H9 (cell line): ENCODE measurements at regions not wholly inside any gene's neighbourhood (a gene's known extent, or its start where the extent isn't known, plus 50 kb on each side); places are given as distances from the start of the nearest gene placed in this dataset.

ENCODE experiments used
- DNase-seq: peaks from one replicate; pipeline ENCODE4 v3.0.0-alpha.2; 2017
- H2AFZ ChIP-seq: one replicate; pipeline ENCODE4 v1.6.1; 2013; ENCODE audit warnings: mild to moderate bottlenecking, low read length, control low read depth, moderate library complexity
- H2AK5ac ChIP-seq: 2 replicates; pipeline ENCODE4 v1.6.1; 2013; ENCODE audit warnings: low read length, control low read depth, mixed read lengths; ENCODE audit not compliant: insufficient read length
- H2BK120ac ChIP-seq: one replicate; pipeline ENCODE4 v1.6.1; 2013; ENCODE audit warnings: low read depth, mild to moderate bottlenecking, low read length, control low read depth, inconsistent platforms; ENCODE audit not compliant: poor library complexity, severe bottlenecking
- H2BK12ac ChIP-seq: 2 replicates; pipeline ENCODE4 v1.6.1; 2013; ENCODE audit warnings: low read length, control low read depth, mixed read lengths, low read depth; ENCODE audit not compliant: insufficient read length
- H2BK15ac ChIP-seq: 2 replicates; pipeline ENCODE4 v1.6.1; 2013; ENCODE audit warnings: low read depth, low read length, control low read depth
- H2BK20ac ChIP-seq: one replicate; pipeline ENCODE4 v1.6.1; 2013; ENCODE audit warnings: low read depth, mild to moderate bottlenecking, low read length, control low read depth, inconsistent platforms; ENCODE audit not compliant: poor library complexity, severe bottlenecking
- H2BK5ac ChIP-seq: 2 replicates; pipeline ENCODE4 v1.6.1; 2013; ENCODE audit warnings: low read length, control low read depth, mixed read lengths; ENCODE audit not compliant: insufficient read length
- H3K14ac ChIP-seq: 2 replicates; pipeline ENCODE4 v1.6.1; 2013; ENCODE audit warnings: low read length, control low read depth; ENCODE audit not compliant: insufficient read depth
- H3K18ac ChIP-seq: 2 replicates; pipeline ENCODE4 v1.6.1; 2013; ENCODE audit warnings: low read depth, mild to moderate bottlenecking, mixed read lengths, low read length, control low read depth; ENCODE audit not compliant: insufficient read length
- H3K23ac ChIP-seq: 2 replicates; pipeline ENCODE4 v1.6.1; 2013; ENCODE audit warnings: low read length, control low read depth, mixed read lengths, low read depth; ENCODE audit not compliant: insufficient read length
- H3K23me2 ChIP-seq: 2 replicates; pipeline ENCODE4 v1.6.1; 2013; ENCODE audit warnings: low read depth, mild to moderate bottlenecking, mixed read lengths, low read length, control low read depth; ENCODE audit not compliant: insufficient read length, poor library complexity, severe bottlenecking
- H3K27ac ChIP-seq: 2 replicates; pipeline ENCODE4 v1.5.1; 2013; ENCODE audit warnings: low read length, control low read depth, mixed read lengths, low read depth; ENCODE audit not compliant: insufficient read length
- H3K27me3 ChIP-seq: 2 replicates; pipeline ENCODE4 v1.6.1; 2013; ENCODE audit warnings: low read length, control low read depth, inconsistent platforms; ENCODE audit not compliant: insufficient read depth
- H3K4ac ChIP-seq: 2 replicates; pipeline ENCODE4 v1.6.1; 2013; ENCODE audit warnings: low read depth, mild to moderate bottlenecking, control low read depth, inconsistent platforms, low read length, moderate library complexity
- H3K4me1 ChIP-seq: 2 replicates; pipeline ENCODE4 v1.6.1; 2013; ENCODE audit warnings: low read length, control low read depth, inconsistent platforms; ENCODE audit not compliant: insufficient read depth
- H3K4me2 ChIP-seq: 2 replicates; pipeline ENCODE4 v1.6.1; 2013; ENCODE audit warnings: low read length, control low read depth, mixed read lengths; ENCODE audit not compliant: insufficient read length, insufficient read depth
- H3K56ac ChIP-seq: 2 replicates; pipeline ENCODE4 v1.6.1; 2013; ENCODE audit warnings: low read depth, mild to moderate bottlenecking, mixed read lengths, low read length, control low read depth; ENCODE audit not compliant: insufficient read length
- H3K79me1 ChIP-seq: 2 replicates; pipeline ENCODE4 v1.6.1; 2013; ENCODE audit warnings: low read depth, mild to moderate bottlenecking, moderate library complexity, low read length, control low read depth, inconsistent platforms; ENCODE audit not compliant: insufficient read depth, poor library complexity, severe bottlenecking
- H3K79me2 ChIP-seq: 2 replicates; pipeline ENCODE4 v1.6.1; 2013; ENCODE audit warnings: low read length, control low read depth, inconsistent platforms; ENCODE audit not compliant: insufficient read depth
- H3K9ac ChIP-seq: 2 replicates; pipeline ENCODE4 v1.6.1; 2013; ENCODE audit warnings: low read length, control low read depth, mixed read lengths; ENCODE audit not compliant: insufficient read length; ENCODE audit errors: extremely low read depth
- H3K9me3 ChIP-seq: one replicate; pipeline ENCODE4 v1.6.1; 2013; ENCODE audit warnings: low read depth, low read length, inconsistent platforms; ENCODE audit not compliant: control insufficient read depth
- H3T11ph ChIP-seq: one replicate; pipeline ENCODE4 v1.6.1; 2013; ENCODE audit warnings: mild to moderate bottlenecking, low read length, control low read depth, inconsistent platforms
- H4K20me1 ChIP-seq: one replicate; pipeline ENCODE4 v1.6.1; 2013; ENCODE audit not compliant: control insufficient read depth, insufficient read length, insufficient read depth
- H4K5ac ChIP-seq: 2 replicates; pipeline ENCODE4 v1.6.1; 2013; ENCODE audit warnings: low read depth, mild to moderate bottlenecking, mixed read lengths, low read length, control low read depth; ENCODE audit not compliant: insufficient read length
- H4K8ac ChIP-seq: replicated peaks from 2 replicates; pipeline ENCODE4 v1.6.1; 2013; ENCODE audit warnings: low read length, control low read depth, mixed read lengths, low read depth; ENCODE audit not compliant: insufficient read length
- H4K91ac ChIP-seq: 2 replicates; pipeline ENCODE4 v1.6.1; 2013; ENCODE audit warnings: low read depth, mild to moderate bottlenecking, moderate library complexity, mixed read lengths, low read length, control low read depth; ENCODE audit not compliant: insufficient read length
- H3K27ac Mint-ChIP-seq, 3 experiments: 2 replicates in 2 of 3; 3 replicates in 1 of 3; pipeline ENCODE4 v1.8.0; 2020 to 2021; ENCODE audit warnings: mixed read lengths in 3 of 3, mild to moderate bottlenecking in 1 of 3, moderate library complexity in 1 of 3
- H3K27me3 Mint-ChIP-seq: 2 replicates; pipeline ENCODE4 v1.8.0; 2021; ENCODE audit warnings: low read depth, mild to moderate bottlenecking, moderate library complexity, mixed read lengths
- H3K36me3 Mint-ChIP-seq, 3 experiments: 2 replicates in 2 of 3; 3 replicates in 1 of 3; pipeline ENCODE4 v1.8.0; 2020 to 2021; ENCODE audit warnings: low read depth in 3 of 3, mixed read lengths in 3 of 3; ENCODE audit not compliant: insufficient read depth in 1 of 3
- H3K4me1 Mint-ChIP-seq, 2 experiments: 2 replicates each; pipeline ENCODE4 v1.8.0; 2020; ENCODE audit warnings: mixed read lengths in 2 of 2
- H3K4me3 Mint-ChIP-seq, 2 experiments: 2 replicates in 1 of 2; 3 replicates in 1 of 2; pipeline ENCODE4 v1.8.0; 2020 to 2021; ENCODE audit warnings: mild to moderate bottlenecking in 2 of 2, mixed read lengths in 2 of 2, moderate library complexity in 1 of 2
- H3K9me3 Mint-ChIP-seq, 2 experiments: 2 replicates in 1 of 2; 3 replicates in 1 of 2; pipeline ENCODE4 v1.8.0; 2020; ENCODE audit warnings: mild to moderate bottlenecking in 2 of 2, mixed read lengths in 2 of 2, moderate library complexity in 1 of 2
- WGBS: extraction: QIAGEN DNeasy Blood & Tissue Kit; methylation state at CpG from one replicate; pipeline ENCODE4 v1.1.7; 2013; ENCODE audit warnings: missing lambda C conversion rate, low lambda C conversion rate, mixed read lengths; ENCODE audit not compliant: insufficient read length; ENCODE audit errors: extremely low coverage; 5-methylcytosine and 5-hydroxymethylcytosine counted together
- TF ChIP-seq, protein P1 (sequence below): fragments of 200-600 bp; sonication (generic); conservative IDR thresholded peaks from 3 replicates; pipeline ENCODE4 v1.8.0; 2021; ENCODE audit warnings: antibody characterized with exemption, mild to moderate bottlenecking

DNA sequence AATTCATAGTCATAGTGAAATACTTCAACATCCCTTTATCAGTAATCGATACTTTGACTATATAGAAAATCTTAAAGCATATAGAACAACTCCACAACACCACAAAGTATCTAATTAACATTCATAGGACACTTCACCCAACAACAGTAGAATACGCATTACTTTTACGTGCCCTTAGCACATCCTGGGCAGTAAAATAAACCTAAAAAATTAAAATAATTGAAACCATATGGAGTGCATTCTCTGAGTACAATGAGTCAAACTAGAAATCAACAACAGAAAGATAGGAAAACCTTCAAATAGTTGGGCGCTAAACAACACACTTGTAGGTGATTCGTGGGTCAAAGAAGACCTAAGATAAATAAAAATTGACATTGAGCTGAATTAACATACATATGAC, 442.9 kb downstream of the SUCLG1 start:
- Histone ChIP-seq H2BK12ac (no peak overlapping the region), H3K79me2 (no peaks in the 10 kb centered on the region), H4K8ac (no peak overlapping the region), H3K9ac (no peak overlapping the region), H2BK15ac (no peak overlapping the region), H3K9me3 (no peaks in the 10 kb centered on the region), H3K56ac (no peak overlapping the region), H3K14ac (no peak overlapping the region), H4K5ac (no peak overlapping the region), H4K20me1 (no peaks in the 10 kb centered on the region), H2AFZ (no peak overlapping the region), H3K4me2 (no peak overlapping the region), H3K27ac (no peak overlapping the region), H3K4me1 (no peaks in the 10 kb centered on the region), H3K79me1 (no peaks in the 10 kb centered on the region), H3K27me3 (no peaks in the 10 kb centered on the region), H3T11ph (no peak overlapping the region), H4K91ac (no peak overlapping the region), H2AK5ac (no peak overlapping the region), H2BK5ac (no peak overlapping the region), H3K23me2 (no peaks in the 10 kb centered on the region), H3K23ac (no peak overlapping the region), H3K18ac (no peak overlapping the region), H3K4ac (no peak overlapping the region), H2BK20ac (no peak overlapping the region), H2BK120ac (no peak overlapping the region)
- Mint-ChIP-seq H3K9me3 (peaks cover 0 to 5% of the 10 kb centered on the region in 2 experiments; a peak in 2 of 5 replicates), H3K27me3 (no peaks in the 10 kb centered on the region), H3K27ac (no peak overlapping the region), H3K4me1 (no peaks in the 10 kb centered on the region), H3K4me3 (no peak overlapping the region), H3K36me3 (peaks cover 0 to 5% (median 0%) of the 10 kb centered on the region in 3 experiments; a peak in 1 of 7 replicates)
- TF ChIP-seq, protein P1, sequence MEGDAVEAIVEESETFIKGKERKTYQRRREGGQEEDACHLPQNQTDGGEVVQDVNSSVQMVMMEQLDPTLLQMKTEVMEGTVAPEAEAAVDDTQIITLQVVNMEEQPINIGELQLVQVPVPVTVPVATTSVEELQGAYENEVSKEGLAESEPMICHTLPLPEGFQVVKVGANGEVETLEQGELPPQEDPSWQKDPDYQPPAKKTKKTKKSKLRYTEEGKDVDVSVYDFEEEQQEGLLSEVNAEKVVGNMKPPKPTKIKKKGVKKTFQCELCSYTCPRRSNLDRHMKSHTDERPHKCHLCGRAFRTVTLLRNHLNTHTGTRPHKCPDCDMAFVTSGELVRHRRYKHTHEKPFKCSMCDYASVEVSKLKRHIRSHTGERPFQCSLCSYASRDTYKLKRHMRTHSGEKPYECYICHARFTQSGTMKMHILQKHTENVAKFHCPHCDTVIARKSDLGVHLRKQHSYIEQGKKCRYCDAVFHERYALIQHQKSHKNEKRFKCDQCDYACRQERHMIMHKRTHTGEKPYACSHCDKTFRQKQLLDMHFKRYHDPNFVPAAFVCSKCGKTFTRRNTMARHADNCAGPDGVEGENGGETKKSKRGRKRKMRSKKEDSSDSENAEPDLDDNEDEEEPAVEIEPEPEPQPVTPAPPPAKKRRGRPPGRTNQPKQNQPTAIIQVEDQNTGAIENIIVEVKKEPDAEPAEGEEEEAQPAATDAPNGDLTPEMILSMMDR, result no peak
- no CpG with 5 or more reads among the region's 5 CpGs for WGBS
- no peak for DNase-seq
